ENCODE measurements at regions not wholly inside any gene's neighbourhood (a gene's known extent, or its start where the extent isn't known, plus 50 kb on each side); places are given as distances from the start of the nearest gene placed in this dataset.

DNA sequence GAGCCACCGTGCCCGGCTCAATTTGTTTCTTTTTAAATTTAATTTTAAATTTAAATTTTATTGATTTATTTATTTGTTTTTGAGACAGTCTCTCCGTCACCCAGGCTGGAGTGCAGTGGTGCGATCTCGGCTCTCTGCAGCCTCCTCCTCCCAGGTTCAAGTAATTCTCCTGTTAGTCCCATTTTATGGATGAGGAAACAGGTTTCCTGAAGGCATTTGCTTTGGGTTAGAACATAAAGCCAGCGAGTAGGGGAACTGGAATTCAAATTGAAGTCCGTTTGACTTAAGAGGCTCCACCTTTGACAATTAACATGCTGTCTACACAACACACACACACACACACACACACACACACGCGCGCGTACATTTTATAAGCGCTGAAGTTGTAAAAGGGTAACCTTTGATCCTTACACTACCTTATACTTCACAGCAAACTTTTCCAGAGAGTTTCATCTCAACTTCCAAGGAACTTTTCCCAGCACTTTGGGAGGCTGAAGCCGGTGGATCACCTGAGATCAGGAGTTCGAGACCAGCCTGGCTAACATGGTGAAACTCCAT lies 232.0 kb downstream of the BCAS1 start:
- Histone ChIP-seq H3K9me3 (no peaks in the 10 kb centered on the region), H3K36me3 (no peaks in the 10 kb centered on the region), H3K27ac (no peak overlapping the region), H3K4me1 (no peaks in the 10 kb centered on the region), H3K4me3 (no peak overlapping the region), H3K27me3 (no peaks in the 10 kb centered on the region)
- DNase-seq, result no peak
- intact Hi-C loops (cut with DNase I; ENCODE audit: low total_unique reads), result no loop called here
- TF ChIP-seq, protein P1, sequence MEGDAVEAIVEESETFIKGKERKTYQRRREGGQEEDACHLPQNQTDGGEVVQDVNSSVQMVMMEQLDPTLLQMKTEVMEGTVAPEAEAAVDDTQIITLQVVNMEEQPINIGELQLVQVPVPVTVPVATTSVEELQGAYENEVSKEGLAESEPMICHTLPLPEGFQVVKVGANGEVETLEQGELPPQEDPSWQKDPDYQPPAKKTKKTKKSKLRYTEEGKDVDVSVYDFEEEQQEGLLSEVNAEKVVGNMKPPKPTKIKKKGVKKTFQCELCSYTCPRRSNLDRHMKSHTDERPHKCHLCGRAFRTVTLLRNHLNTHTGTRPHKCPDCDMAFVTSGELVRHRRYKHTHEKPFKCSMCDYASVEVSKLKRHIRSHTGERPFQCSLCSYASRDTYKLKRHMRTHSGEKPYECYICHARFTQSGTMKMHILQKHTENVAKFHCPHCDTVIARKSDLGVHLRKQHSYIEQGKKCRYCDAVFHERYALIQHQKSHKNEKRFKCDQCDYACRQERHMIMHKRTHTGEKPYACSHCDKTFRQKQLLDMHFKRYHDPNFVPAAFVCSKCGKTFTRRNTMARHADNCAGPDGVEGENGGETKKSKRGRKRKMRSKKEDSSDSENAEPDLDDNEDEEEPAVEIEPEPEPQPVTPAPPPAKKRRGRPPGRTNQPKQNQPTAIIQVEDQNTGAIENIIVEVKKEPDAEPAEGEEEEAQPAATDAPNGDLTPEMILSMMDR (IDR thresholded peaks at IDR 0.05), result no peak

DNA sequence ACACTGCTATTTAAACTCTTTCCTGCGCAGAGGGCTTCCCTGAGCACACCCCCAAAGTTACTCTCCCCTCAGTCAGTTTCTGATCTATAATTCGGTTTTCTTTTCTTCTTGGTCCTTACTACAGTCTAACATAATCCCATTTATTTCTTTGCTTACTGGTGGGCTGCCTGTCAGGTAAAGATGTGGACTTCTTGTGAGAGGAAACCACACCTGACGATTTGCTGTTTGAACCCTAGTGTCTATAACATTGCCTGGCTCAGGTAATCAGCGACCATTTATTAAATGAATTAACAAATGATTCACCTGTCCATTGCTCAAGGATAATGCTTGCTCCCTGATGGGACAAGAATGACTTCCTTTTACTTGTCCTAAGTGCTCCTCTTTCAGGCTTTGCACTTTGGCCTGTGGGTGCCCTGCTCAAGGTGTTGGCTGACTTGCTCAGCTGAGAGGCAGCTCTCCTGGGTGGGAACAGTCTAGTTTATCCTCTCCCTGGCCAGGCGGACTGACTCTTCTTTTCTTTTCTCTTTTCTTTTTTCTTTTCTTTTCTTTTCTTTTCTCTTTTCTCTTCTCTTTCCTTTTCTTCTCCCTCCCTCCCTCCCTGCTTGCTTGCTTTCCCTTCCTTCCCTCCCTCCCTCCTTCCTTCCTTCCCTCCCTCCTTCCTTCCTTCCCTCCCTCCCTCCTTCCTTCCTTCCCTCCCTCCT lies 233.1 kb downstream of the BCAS1 start:
- TF ChIP-seq, protein P1 (IDR thresholded peaks at IDR 0.05), result no peak
- intact Hi-C loops (cut with DNase I; ENCODE audit: low total_unique reads), result no loop called here
- H3K9me3 ChIP-seq, result no peaks in the 10 kb centered on the region
- no peak for DNase-seq
- H3K4me3 ChIP-seq, result no peak overlapping the region
- no peaks in the 10 kb centered on the region for H3K36me3 ChIP-seq
- no peaks in the 10 kb centered on the region for H3K4me1 ChIP-seq
- no peaks in the 10 kb centered on the region for H3K27me3 ChIP-seq
- no peak overlapping the region for H3K27ac ChIP-seq

DNA sequence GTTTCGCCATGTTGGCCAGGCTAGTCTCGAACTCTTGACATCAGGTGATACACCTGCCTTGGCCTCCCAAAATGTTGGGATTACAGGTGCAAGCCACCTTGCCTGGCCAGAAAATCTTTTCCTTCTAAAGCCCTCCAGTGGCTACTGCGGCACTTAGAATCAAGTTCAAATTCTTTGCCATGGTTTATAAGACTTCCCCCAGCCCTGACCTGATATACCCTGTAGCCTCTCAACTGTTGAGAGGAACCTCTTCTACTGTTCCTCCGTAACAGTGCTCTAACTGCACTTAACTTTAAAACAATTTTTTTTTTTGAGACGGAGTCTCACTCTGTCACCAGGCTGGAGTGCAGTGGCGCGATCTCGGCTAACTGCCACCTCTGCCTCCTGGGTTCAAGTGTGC lies 235.6 kb downstream of the BCAS1 start:
- Histone ChIP-seq H3K36me3 (no peaks in the 10 kb centered on the region), H3K4me3 (no peak overlapping the region), H3K4me1 (peaks cover 0 to 12% (median 8%) of the 10 kb centered on the region in 4 donors), H3K9me3 (no peaks in the 10 kb centered on the region), H3K27ac (no peak overlapping the region), H3K27me3 (no peaks in the 10 kb centered on the region)
- no peak for DNase-seq
- intact Hi-C loops (cut with DNase I; ENCODE audit: low total_unique reads), result no loop called here
- TF ChIP-seq, protein P1 (IDR thresholded peaks at IDR 0.05), result no peak

DNA sequence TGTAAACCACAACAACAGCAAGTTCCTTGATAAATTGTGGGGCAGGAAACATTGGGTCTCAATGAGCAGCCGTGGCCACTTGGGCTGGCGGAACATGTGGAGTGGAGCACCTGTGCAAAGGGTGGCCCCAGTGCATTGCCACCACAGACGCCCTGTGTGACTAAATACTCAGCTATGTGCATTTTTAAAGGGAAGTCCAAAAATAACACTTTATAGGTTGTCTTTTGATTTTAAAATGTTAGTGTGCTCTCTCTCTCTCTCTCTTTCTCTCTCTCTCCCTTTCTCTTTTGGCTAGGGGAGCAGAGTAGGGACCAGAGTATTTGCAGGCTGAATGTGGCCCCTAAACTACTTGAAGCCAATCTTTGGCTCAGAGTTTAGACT lies 236.3 kb downstream of the BCAS1 start:
- no peak for DNase-seq
- H3K4me3 ChIP-seq, result no peak overlapping the region
- no peaks in the 10 kb centered on the region for H3K9me3 ChIP-seq
- H3K27ac ChIP-seq, result no peak overlapping the region
- intact Hi-C loops (cut with DNase I; ENCODE audit: low total_unique reads), result no loop called here
- TF ChIP-seq, protein P1 (IDR thresholded peaks at IDR 0.05), result no peak
- no peaks in the 10 kb centered on the region for H3K27me3 ChIP-seq
- H3K36me3 ChIP-seq, result no peaks in the 10 kb centered on the region
- peaks cover 0 to 16% (median 9%) of the 10 kb centered on the region in 4 donors for H3K4me1 ChIP-seq

DNA sequence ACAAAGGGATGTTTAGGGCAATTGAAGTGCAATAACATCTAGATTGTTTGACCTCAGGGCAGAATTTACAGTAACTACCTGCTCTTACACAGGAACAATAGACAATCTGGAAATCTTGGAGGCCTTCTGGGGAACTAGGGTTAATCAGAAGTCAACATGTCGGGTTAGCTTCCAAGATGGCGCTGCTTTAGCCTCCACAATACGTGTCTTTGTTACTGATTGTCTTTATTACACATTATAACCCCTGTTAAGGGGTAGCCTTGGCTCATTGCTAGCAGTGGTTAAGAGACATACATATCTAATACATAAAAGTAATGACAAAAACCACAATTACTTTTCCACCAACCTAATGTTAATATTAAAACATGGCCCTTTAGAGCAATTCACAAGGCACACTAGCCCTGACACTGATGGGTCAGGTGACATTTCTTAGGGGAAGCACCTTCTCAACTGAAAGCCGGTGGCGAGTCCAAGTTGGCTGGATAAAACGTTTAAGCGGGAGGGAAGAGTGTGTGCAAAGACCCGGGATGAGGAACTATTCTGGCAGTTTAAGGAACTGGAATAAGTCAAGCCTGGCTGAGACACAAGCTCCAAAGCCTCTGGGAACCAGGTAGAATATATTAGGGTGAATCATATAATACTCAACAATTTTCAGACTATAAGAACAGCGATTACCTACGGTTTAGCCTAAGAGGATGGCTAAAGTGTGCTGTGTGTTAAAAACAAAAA lies 236.9 kb downstream of the BCAS1 start:
- intact Hi-C loops (cut with DNase I; ENCODE audit: low total_unique reads), result no loop called here
- Histone ChIP-seq H3K9me3 (no peaks in the 10 kb centered on the region), H3K27ac (no peak overlapping the region), H3K36me3 (no peaks in the 10 kb centered on the region), H3K4me3 (no peak overlapping the region), H3K4me1 (peaks cover 0 to 22% (median 10%) of the 10 kb centered on the region in 4 donors), H3K27me3 (no peaks in the 10 kb centered on the region)
- TF ChIP-seq, protein P1 (IDR thresholded peaks at IDR 0.05), result no peak
- DNase-seq, result no peak
